Stimulated activated naive B cell treated with anti-CD40 and anti-IgM and Interleukin-4, amounts not matched to agents 10 μg/mL and 1 μg/mL and 100 μg/mL, for 72 hours (primary cell): ENCODE measurements at regions not wholly inside any gene's neighbourhood (a gene's known extent, or its start where the extent isn't known, plus 50 kb on each side); places are given as distances from the start of the nearest gene placed in this dataset.
A peak's percentile ranks its signal among the peaks of the same experiment; 100 is the strongest.

Experiments used
- ATAC-seq, 2 donors: fragments of 150-1000 bp; cut with Tn5 transposase; replicated peaks; 2 replicates each; pipeline ENCODE4 v1.10.0; 2021; ENCODE audit warnings: moderate library complexity in 1 of 2
- DNase-seq: peaks from one replicate; pipeline ENCODE4 v3.0.0; 2021
- H3K27ac Mint-ChIP-seq: one replicate; pipeline ENCODE4 v1.8.0; 2022; ENCODE audit warnings: mild to moderate bottlenecking, mixed read lengths
- H3K27me3 Mint-ChIP-seq, 2 donors: one replicate each; pipeline ENCODE4 v1.8.0; 2022; ENCODE audit warnings: mixed read lengths in 2 of 2
- H3K36me3 Mint-ChIP-seq, 2 donors: one replicate each; pipeline ENCODE4 v1.8.0; 2022; ENCODE audit warnings: mixed read lengths in 2 of 2, mild to moderate bottlenecking in 1 of 2
- H3K4me1 Mint-ChIP-seq, 2 donors: one replicate each; pipeline ENCODE4 v1.8.0; 2022; ENCODE audit warnings: mixed read lengths in 2 of 2, mild to moderate bottlenecking in 1 of 2
- H3K4me3 Mint-ChIP-seq, 2 donors: one replicate each; pipeline ENCODE4 v1.8.0; 2022; ENCODE audit warnings: mild to moderate bottlenecking in 2 of 2, mixed read lengths in 2 of 2, moderate library complexity in 1 of 2
- H3K9me3 Mint-ChIP-seq, 2 donors: one replicate each; pipeline ENCODE4 v1.8.0; 2022; ENCODE audit warnings: mixed read lengths in 2 of 2, mild to moderate bottlenecking in 1 of 2

GRCh38 chr6:119881416-119881815, 531.9 kb upstream of the MAN1A1 start:
- ATAC-seq (no peak), DNase-seq (no peak)
- Mint-ChIP-seq H3K4me1 (no peaks in the 10 kb centered on the region), H3K27ac (no peak overlapping the region), H3K4me3 (no peak overlapping the region), H3K9me3 (peaks cover 5 to 6% of the 10 kb centered on the region in 2 donors), H3K27me3 (no peaks in the 10 kb centered on the region), H3K36me3 (peaks cover 0 to 3% of the 10 kb centered on the region in 2 donors)

GRCh38 chr6:119880840-119881239, 531.3 kb upstream of the MAN1A1 start:
- DNase-seq (no peak), ATAC-seq (no peak)
- H3K4me3 Mint-ChIP-seq: no peak overlapping the region
- no peaks in the 10 kb centered on the region for H3K4me1 Mint-ChIP-seq
- no peak overlapping the region for H3K27ac Mint-ChIP-seq
- H3K27me3 Mint-ChIP-seq: no peaks in the 10 kb centered on the region
- peaks cover 0 to 3% of the 10 kb centered on the region in 2 donors for H3K36me3 Mint-ChIP-seq
- peaks cover 5 to 6% of the 10 kb centered on the region in 2 donors for H3K9me3 Mint-ChIP-seq

GRCh38 chr6:119879731-119880130, 530.2 kb upstream of the MAN1A1 start:
- peaks cover 0 to 3% of the 10 kb centered on the region in 2 donors for H3K36me3 Mint-ChIP-seq
- no peak overlapping the region for H3K4me3 Mint-ChIP-seq
- no peaks in the 10 kb centered on the region for H3K4me1 Mint-ChIP-seq
- peaks cover 5 to 6% of the 10 kb centered on the region in 2 donors for H3K9me3 Mint-ChIP-seq
- DNase-seq (no peak), ATAC-seq (no peak)
- no peaks in the 10 kb centered on the region for H3K27me3 Mint-ChIP-seq
- no peak overlapping the region for H3K27ac Mint-ChIP-seq

GRCh38 chr6:119874381-119874780, 524.8 kb upstream of the MAN1A1 start:
- Mint-ChIP-seq H3K9me3 (no peaks in the 10 kb centered on the region), H3K36me3 (no peaks in the 10 kb centered on the region), H3K27ac (no peak overlapping the region), H3K4me3 (no peak overlapping the region), H3K4me1 (no peaks in the 10 kb centered on the region), H3K27me3 (no peaks in the 10 kb centered on the region)
- no peak for DNase-seq
- no peak for ATAC-seq

GRCh38 chr6:119873107-119873506, 523.5 kb upstream of the MAN1A1 start:
- no peak overlapping the region for H3K27ac Mint-ChIP-seq
- H3K27me3 Mint-ChIP-seq: peaks cover 0 to 5% of the 10 kb centered on the region in 2 donors
- peaks cover 0 to 5% of the 10 kb centered on the region in 2 donors for H3K4me1 Mint-ChIP-seq
- ATAC-seq (no peak), DNase-seq (no peak)
- H3K36me3 Mint-ChIP-seq: no peaks in the 10 kb centered on the region
- no peaks in the 10 kb centered on the region for H3K9me3 Mint-ChIP-seq
- H3K4me3 Mint-ChIP-seq: no peak overlapping the region

- H3K27me3 Mint-ChIP-seq: peaks cover 0 to 5% of the 10 kb centered on the region in 2 donors
- ATAC-seq: no peak
Measured at GRCh38 chr6:119871520-119871919, 522.0 kb upstream of the MAN1A1 start.

GRCh38 chr6:119865466-119866350, 516.1 kb upstream of the MAN1A1 start:
- H3K9me3 Mint-ChIP-seq: peaks cover 6 to 9% of the 10 kb centered on the region in 2 donors
- no peak overlapping the region for H3K4me3 Mint-ChIP-seq
- no peak overlapping the region for H3K27ac Mint-ChIP-seq
- H3K27me3 Mint-ChIP-seq: peaks cover 0 to 11% of the 10 kb centered on the region in 2 donors
- no peak for DNase-seq
- H3K4me1 Mint-ChIP-seq: peaks cover 0 to 5% of the 10 kb centered on the region in 2 donors
- no peak for ATAC-seq
- peaks cover 4 to 6% of the 10 kb centered on the region in 2 donors for H3K36me3 Mint-ChIP-seq

More at GRCh38 chr6:119871520-119871919, 522.0 kb upstream of the MAN1A1 start:
- Mint-ChIP-seq H3K36me3 (no peaks in the 10 kb centered on the region), H3K4me1 (peaks cover 0 to 5% of the 10 kb centered on the region in 2 donors), H3K4me3 (no peak overlapping the region), H3K27ac (no peak overlapping the region), H3K9me3 (no peaks in the 10 kb centered on the region)
- DNase-seq: no peak

GRCh38 chr6:119862719-119863118, 513.2 kb upstream of the MAN1A1 start:
- H3K4me1 Mint-ChIP-seq: no peaks in the 10 kb centered on the region
- H3K36me3 Mint-ChIP-seq: peaks cover 4 to 6% of the 10 kb centered on the region in 2 donors
- H3K27ac Mint-ChIP-seq: no peak overlapping the region
- DNase-seq (no peak), ATAC-seq (no peak)
- no peak overlapping the region for H3K4me3 Mint-ChIP-seq
- peaks cover 6 to 9% of the 10 kb centered on the region in 2 donors for H3K9me3 Mint-ChIP-seq
- H3K27me3 Mint-ChIP-seq: peaks cover 0 to 5% of the 10 kb centered on the region in 2 donors

GRCh38 chr6:119858901-119859300, 509.3 kb upstream of the MAN1A1 start:
- Mint-ChIP-seq H3K27me3 (no peaks in the 10 kb centered on the region), H3K36me3 (no peaks in the 10 kb centered on the region), H3K4me1 (peaks cover 5 to 9% of the 10 kb centered on the region in 2 donors), H3K27ac (no peak overlapping the region), H3K9me3 (peaks cover 0 to 1% of the 10 kb centered on the region in 2 donors), H3K4me3 (no peak overlapping the region)
- ATAC-seq: no peak
- no peak for DNase-seq

GRCh38 chr6:119856136-119856535, 506.6 kb upstream of the MAN1A1 start:
- ATAC-seq (peak; percentile 74 to 87), DNase-seq (no peak)
- Mint-ChIP-seq H3K4me1 (peaks cover 5 to 9% of the 10 kb centered on the region in 2 donors), H3K27ac (peak overlapping the region; percentile 57), H3K27me3 (no peaks in the 10 kb centered on the region), H3K36me3 (no peaks in the 10 kb centered on the region), H3K9me3 (no peaks in the 10 kb centered on the region), H3K4me3 (peak overlapping the region; percentile 40 to 63)

GRCh38 chr6:119848696-119849095, 499.1 kb upstream of the MAN1A1 start:
- DNase-seq (no peak), ATAC-seq (no peak)
- Mint-ChIP-seq H3K27ac (no peak overlapping the region), H3K4me1 (no peaks in the 10 kb centered on the region), H3K4me3 (no peak overlapping the region), H3K9me3 (no peaks in the 10 kb centered on the region), H3K36me3 (no peaks in the 10 kb centered on the region), H3K27me3 (no peaks in the 10 kb centered on the region)

GRCh38 chr6:119845161-119845560, 495.6 kb upstream of the MAN1A1 start:
- Mint-ChIP-seq H3K27me3 (no peaks in the 10 kb centered on the region), H3K27ac (no peak overlapping the region), H3K4me1 (peaks cover 0 to 2% of the 10 kb centered on the region in 2 donors), H3K9me3 (peaks cover 12 to 13% of the 10 kb centered on the region in 2 donors), H3K36me3 (peaks cover 8 to 9% of the 10 kb centered on the region in 2 donors), H3K4me3 (no peak overlapping the region)
- no peak for DNase-seq
- no peak for ATAC-seq

GRCh38 chr6:119844387-119844786, 494.8 kb upstream of the MAN1A1 start:
- ATAC-seq: no peak
- Mint-ChIP-seq H3K4me1 (peaks cover 0 to 2% of the 10 kb centered on the region in 2 donors), H3K9me3 (peaks cover 12 to 15% of the 10 kb centered on the region in 2 donors), H3K27ac (no peak overlapping the region), H3K4me3 (no peak overlapping the region), H3K36me3 (peaks cover 8 to 9% of the 10 kb centered on the region in 2 donors), H3K27me3 (no peaks in the 10 kb centered on the region)
- DNase-seq: no peak

GRCh38 chr6:119842191-119842590, 492.6 kb upstream of the MAN1A1 start:
- peaks cover 12 to 15% of the 10 kb centered on the region in 2 donors for H3K9me3 Mint-ChIP-seq
- no peak overlapping the region for H3K4me3 Mint-ChIP-seq
- H3K4me1 Mint-ChIP-seq: peaks cover 0 to 2% of the 10 kb centered on the region in 2 donors
- DNase-seq (no peak), ATAC-seq (no peak)
- H3K27ac Mint-ChIP-seq: no peak overlapping the region
- H3K27me3 Mint-ChIP-seq: no peaks in the 10 kb centered on the region
- H3K36me3 Mint-ChIP-seq: peaks cover 8 to 9% of the 10 kb centered on the region in 2 donors

GRCh38 chr6:119838043-119838442, 488.5 kb upstream of the MAN1A1 start:
- no peak for DNase-seq
- Mint-ChIP-seq H3K4me1 (peaks cover 0 to 2% of the 10 kb centered on the region in 2 donors), H3K27me3 (no peaks in the 10 kb centered on the region), H3K27ac (no peak overlapping the region), H3K9me3 (peaks cover 12 to 15% of the 10 kb centered on the region in 2 donors), H3K36me3 (peaks cover 8 to 9% of the 10 kb centered on the region in 2 donors), H3K4me3 (no peak overlapping the region)
- no peak for ATAC-seq
